ENCODE measurements at regions not wholly inside any gene's neighbourhood (a gene's known extent, or its start where the extent isn't known, plus 50 kb on each side); places are given as distances from the start of the nearest gene placed in this dataset.

- intact Hi-C loops (cut with DNase I; ENCODE audit: low total_unique reads) = no loop called here
- H3K27ac ChIP-seq = no peak overlapping the region
- TF ChIP-seq, protein P1, sequence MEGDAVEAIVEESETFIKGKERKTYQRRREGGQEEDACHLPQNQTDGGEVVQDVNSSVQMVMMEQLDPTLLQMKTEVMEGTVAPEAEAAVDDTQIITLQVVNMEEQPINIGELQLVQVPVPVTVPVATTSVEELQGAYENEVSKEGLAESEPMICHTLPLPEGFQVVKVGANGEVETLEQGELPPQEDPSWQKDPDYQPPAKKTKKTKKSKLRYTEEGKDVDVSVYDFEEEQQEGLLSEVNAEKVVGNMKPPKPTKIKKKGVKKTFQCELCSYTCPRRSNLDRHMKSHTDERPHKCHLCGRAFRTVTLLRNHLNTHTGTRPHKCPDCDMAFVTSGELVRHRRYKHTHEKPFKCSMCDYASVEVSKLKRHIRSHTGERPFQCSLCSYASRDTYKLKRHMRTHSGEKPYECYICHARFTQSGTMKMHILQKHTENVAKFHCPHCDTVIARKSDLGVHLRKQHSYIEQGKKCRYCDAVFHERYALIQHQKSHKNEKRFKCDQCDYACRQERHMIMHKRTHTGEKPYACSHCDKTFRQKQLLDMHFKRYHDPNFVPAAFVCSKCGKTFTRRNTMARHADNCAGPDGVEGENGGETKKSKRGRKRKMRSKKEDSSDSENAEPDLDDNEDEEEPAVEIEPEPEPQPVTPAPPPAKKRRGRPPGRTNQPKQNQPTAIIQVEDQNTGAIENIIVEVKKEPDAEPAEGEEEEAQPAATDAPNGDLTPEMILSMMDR (IDR thresholded peaks at IDR 0.05) = no peak
- TF ChIP-seq POLR2AphosphoS5 (IDR thresholded peaks at IDR 0.05) = no peak
- TF ChIP-seq POLR2A (IDR thresholded peaks at IDR 0.05) = no peak
- H3K4me3 ChIP-seq = no peak overlapping the region
- no peaks in the 10 kb centered on the region for H3K36me3 ChIP-seq
- no peak for DNase-seq (ENCODE audit: low spot score in 2 of 2)
- no peaks in the 10 kb centered on the region for H3K4me1 ChIP-seq
- no peaks in the 10 kb centered on the region for H3K9me3 ChIP-seq
- no peaks in the 10 kb centered on the region for H3K27me3 ChIP-seq
Measured at GRCh38 chr9:105047742-105048041, 119.7 kb upstream of the ABCA1 start.

DNA sequence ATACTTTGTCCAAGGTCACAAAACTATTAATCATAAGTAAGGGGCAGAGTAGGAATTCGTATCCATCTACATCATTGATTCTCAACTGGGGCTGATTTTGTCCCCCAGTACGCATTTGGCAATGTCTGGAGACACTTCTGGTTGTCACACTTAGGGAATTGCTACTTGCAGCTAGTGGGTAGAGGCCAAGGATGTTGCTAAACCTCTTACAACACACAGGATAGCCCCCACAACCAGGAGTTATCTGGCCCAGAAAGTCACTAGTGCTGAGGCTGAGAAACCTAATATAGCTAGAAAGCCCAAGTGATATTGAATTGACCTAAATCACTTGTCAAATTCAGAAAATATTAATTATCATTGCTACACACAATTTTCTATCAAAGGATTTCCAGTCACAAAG is 120.4 kb upstream of the ABCA1 start:
- intact Hi-C loops (cut with DNase I; ENCODE audit: low total_unique reads) = no loop called here
- no peak for TF ChIP-seq POLR2AphosphoS5 (IDR thresholded peaks at IDR 0.05)
- TF ChIP-seq, protein P1 (IDR thresholded peaks at IDR 0.05) = no peak
- TF ChIP-seq POLR2A (IDR thresholded peaks at IDR 0.05) = no peak
- no peak for DNase-seq (ENCODE audit: low spot score in 2 of 2)

DNA sequence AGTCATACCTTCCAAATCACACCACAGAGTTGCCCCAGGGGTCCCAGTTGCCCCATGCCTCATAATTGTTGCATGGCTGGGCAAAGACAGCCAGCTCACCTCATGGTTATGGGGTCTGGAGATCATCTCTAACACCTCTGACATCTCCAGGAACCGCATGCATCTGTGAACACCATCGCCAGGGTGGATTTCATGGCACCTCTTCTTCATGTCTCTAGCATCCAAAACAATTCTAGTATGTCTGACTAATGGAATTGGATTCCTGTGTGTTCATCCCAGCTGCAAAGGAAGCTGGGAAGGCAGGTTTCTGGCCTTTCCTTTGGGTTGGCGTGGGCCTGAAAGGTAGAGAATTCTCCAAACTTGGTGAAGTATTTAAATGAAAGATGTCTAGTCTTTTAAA is 122.3 kb upstream of the ABCA1 start:
- Histone ChIP-seq H3K4me3 (no peak overlapping the region), H3K9me3 (no peaks in the 10 kb centered on the region), H3K27ac (no peak overlapping the region), H3K36me3 (no peaks in the 10 kb centered on the region), H3K4me1 (no peaks in the 10 kb centered on the region), H3K27me3 (no peaks in the 10 kb centered on the region)
- TF ChIP-seq POLR2AphosphoS5 (IDR thresholded peaks at IDR 0.05) (no peak), POLR2A (IDR thresholded peaks at IDR 0.05) (no peak)
- TF ChIP-seq, protein P1 (IDR thresholded peaks at IDR 0.05) = no peak
- no peak for DNase-seq (ENCODE audit: low spot score in 2 of 2)
- intact Hi-C loops (cut with DNase I; ENCODE audit: low total_unique reads) = no loop called here

More for the DNA sequence above, 120.4 kb upstream of the ABCA1 start:
- Histone ChIP-seq H3K27me3 (no peaks in the 10 kb centered on the region), H3K9me3 (no peaks in the 10 kb centered on the region), H3K36me3 (no peaks in the 10 kb centered on the region), H3K27ac (no peak overlapping the region), H3K4me3 (no peak overlapping the region), H3K4me1 (no peaks in the 10 kb centered on the region)

DNA sequence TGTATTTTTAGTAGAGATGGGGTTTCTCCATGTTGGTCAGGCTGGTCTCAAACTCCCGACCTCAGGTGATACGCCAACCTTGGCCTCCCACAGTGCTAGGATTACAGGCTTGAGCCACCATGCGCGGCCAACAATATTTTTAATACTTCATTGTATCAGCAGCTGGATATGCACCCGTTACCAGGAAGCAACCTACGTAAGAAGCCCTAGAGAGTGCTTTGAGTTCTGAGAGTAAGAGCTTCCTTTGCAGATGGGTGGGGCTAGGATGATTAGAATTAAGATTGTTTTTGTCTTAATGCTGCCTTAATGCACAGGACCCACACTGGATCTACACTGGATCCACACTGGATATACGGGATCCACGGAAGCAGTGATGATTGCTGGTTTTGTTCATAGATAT is 123.9 kb upstream of the ABCA1 start:
- H3K4me3 ChIP-seq = no peak overlapping the region
- no peaks in the 10 kb centered on the region for H3K27me3 ChIP-seq
- no peak for DNase-seq (ENCODE audit: low spot score in 2 of 2)
- no peaks in the 10 kb centered on the region for H3K9me3 ChIP-seq
- no peak for TF ChIP-seq POLR2AphosphoS5 (IDR thresholded peaks at IDR 0.05)
- TF ChIP-seq POLR2A (IDR thresholded peaks at IDR 0.05) = no peak
- TF ChIP-seq, protein P1 (IDR thresholded peaks at IDR 0.05) = no peak
- no peak overlapping the region for H3K27ac ChIP-seq
- intact Hi-C loops (cut with DNase I; ENCODE audit: low total_unique reads) = no loop called here
- no peaks in the 10 kb centered on the region for H3K36me3 ChIP-seq
- H3K4me1 ChIP-seq = no peaks in the 10 kb centered on the region

DNA sequence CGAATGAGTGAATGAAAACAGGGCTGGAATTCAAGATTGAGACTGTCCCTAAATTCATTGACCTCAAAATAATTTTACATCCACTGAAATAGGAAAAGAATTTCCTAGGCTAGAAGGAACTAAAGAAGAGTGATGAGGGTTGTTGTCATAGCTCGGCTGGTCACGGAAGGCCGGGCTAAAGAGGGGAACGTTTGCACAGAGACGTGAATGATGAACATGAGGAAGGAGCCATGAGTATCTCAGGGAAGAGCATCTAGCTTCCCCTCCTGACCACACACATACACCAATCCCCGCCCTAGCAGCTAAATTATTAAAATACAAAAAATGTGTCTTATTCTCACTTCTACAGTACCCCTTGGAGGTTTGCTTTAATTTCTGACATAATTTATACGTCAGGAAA is 124.4 kb upstream of the ABCA1 start:
- no peak for DNase-seq (ENCODE audit: low spot score in 2 of 2)
- TF ChIP-seq POLR2AphosphoS5 (IDR thresholded peaks at IDR 0.05) = no peak
- TF ChIP-seq, protein P1 (IDR thresholded peaks at IDR 0.05) = no peak
- no peak for TF ChIP-seq POLR2A (IDR thresholded peaks at IDR 0.05)
- no peak overlapping the region for H3K4me3 ChIP-seq
- intact Hi-C loops (cut with DNase I; ENCODE audit: low total_unique reads) = no loop called here
- no peak overlapping the region for H3K27ac ChIP-seq
- no peaks in the 10 kb centered on the region for H3K27me3 ChIP-seq
- no peaks in the 10 kb centered on the region for H3K36me3 ChIP-seq
- no peaks in the 10 kb centered on the region for H3K4me1 ChIP-seq
- H3K9me3 ChIP-seq = no peaks in the 10 kb centered on the region
